IMR-90 (cell line): ENCODE measurements at regions not wholly inside any gene's neighbourhood (a gene's known extent, or its start where the extent isn't known, plus 50 kb on each side); places are given as distances from the start of the nearest gene placed in this dataset.

ENCODE experiments used
- ATAC-seq: fragments of 200-7000 bp; cut with Tn5 transposase; 2 replicates; pipeline ENCODE4 v1.9.1; 2020; ENCODE audit warnings: low read depth, mild to moderate bottlenecking, moderate library complexity
- BruUV-seq: library from RNA; stranded (reverse); fragments of 400-500 nt; replicated peaks from 2 replicates; lab custom pipeline; 2021; lab: Mats Ljungman, UMichigan
- CTCF ChIA-PET: fragments of 300-600 bp; formaldehyde crosslinking; extraction: SDS; loops from one replicate; lab custom pipeline; 2021; ENCODE audit warnings: antibody characterized with exemption; lab: Yijun Ruan, JAX
- POLR2A ChIA-PET: fragments of 300-600 bp; sonication (Branson Sonifier 250); formaldehyde crosslinking; loops from one replicate; lab custom pipeline; 2022; ENCODE audit warnings: antibody characterized with exemption; ENCODE audit not compliant: unreplicated experiment; lab: Charles Lee
- DNase-seq: peaks from one replicate; pipeline ENCODE4 v3.0.0; 2013
- H2AFZ ChIP-seq: replicated peaks from 2 replicates; pipeline ENCODE3; 2013; ENCODE audit warnings: low read length, mild to moderate bottlenecking; ENCODE audit not compliant: poor library complexity
- H2AK5ac ChIP-seq: 2 replicates; pipeline ENCODE4 v1.6.1; 2013; ENCODE audit warnings: low read depth, low read length, inconsistent platforms
- H2AK9ac ChIP-seq: replicated peaks from 2 replicates; pipeline ENCODE3; 2013; ENCODE audit warnings: mild to moderate bottlenecking, low read depth, low read length, moderate library complexity; ENCODE audit not compliant: poor library complexity
- H2BK120ac ChIP-seq: 2 replicates; pipeline ENCODE4 v1.6.1; 2013; ENCODE audit warnings: low read depth, low read length, inconsistent platforms
- H2BK15ac ChIP-seq: 3 replicates; pipeline ENCODE4 v1.6.1; 2013; ENCODE audit warnings: low read depth, low read length, inconsistent platforms
- H2BK20ac ChIP-seq: 2 replicates; pipeline ENCODE4 v1.6.1; 2013; ENCODE audit warnings: low read depth, mild to moderate bottlenecking, inconsistent platforms, low read length, moderate library complexity
- H2BK5ac ChIP-seq: 2 replicates; pipeline ENCODE4 v1.6.1; 2013; ENCODE audit warnings: mild to moderate bottlenecking, low read depth, low read length, inconsistent platforms; ENCODE audit not compliant: poor library complexity, severe bottlenecking
- H3K14ac ChIP-seq: replicated peaks from 2 replicates; pipeline ENCODE4 v1.6.1; 2013; ENCODE audit warnings: low read depth, low read length, inconsistent platforms
- H3K18ac ChIP-seq: 2 replicates; pipeline ENCODE4 v1.6.1; 2013; ENCODE audit warnings: low read depth, low read length, control low read depth
- H3K23ac ChIP-seq: 2 replicates; pipeline ENCODE4 v1.6.1; 2013; ENCODE audit warnings: low read depth, low read length, inconsistent platforms
- H3K27ac ChIP-seq: 2 replicates; pipeline ENCODE4 v1.5.1; 2013; ENCODE audit warnings: mild to moderate bottlenecking, control low read depth, low read length; ENCODE audit not compliant: insufficient read depth
- H3K27me3 ChIP-seq: 2 replicates; pipeline ENCODE4 v1.6.1; 2013; ENCODE audit warnings: low read length; ENCODE audit not compliant: control insufficient read depth, insufficient read depth
- H3K36me3 ChIP-seq: 2 replicates; pipeline ENCODE4 v1.6.1; 2013; ENCODE audit warnings: low read length, mixed read lengths; ENCODE audit not compliant: control insufficient read depth, insufficient read depth
- H3K4ac ChIP-seq: 2 replicates; pipeline ENCODE4 v1.6.1; 2013; ENCODE audit warnings: low read depth, low read length, inconsistent platforms
- H3K4me1 ChIP-seq: 2 replicates; pipeline ENCODE4 v1.6.1; 2013; ENCODE audit warnings: low read length, mixed read lengths; ENCODE audit not compliant: control insufficient read depth, insufficient read depth
- H3K4me2 ChIP-seq: 2 replicates; pipeline ENCODE4 v1.6.1; 2013; ENCODE audit warnings: low read depth, mild to moderate bottlenecking, control low read depth, low read length, moderate library complexity
- H3K4me3 ChIP-seq: 2 replicates; pipeline ENCODE4 v1.5.1; 2013; ENCODE audit warnings: low read depth, mild to moderate bottlenecking, control low read depth, low read length, moderate library complexity; ENCODE audit not compliant: insufficient read depth
- H3K56ac ChIP-seq: 2 replicates; pipeline ENCODE4 v1.6.1; 2013; ENCODE audit warnings: low read length, inconsistent platforms; ENCODE audit not compliant: insufficient read depth; ENCODE audit errors: extremely low read depth
- H3K79me1 ChIP-seq, 2 experiments: 2 replicates each; pipeline ENCODE4 v1.6.1; 2013; ENCODE audit warnings: low read length in 2 of 2, inconsistent platforms in 1 of 2, low read depth in 1 of 2
- H3K9ac ChIP-seq: 2 replicates; pipeline ENCODE4 v1.6.1; 2013; ENCODE audit warnings: low read depth, low read length, control low read depth
- H3K9me1 ChIP-seq: 2 replicates; pipeline ENCODE4 v1.6.1; 2013; ENCODE audit warnings: low read length, inconsistent platforms; ENCODE audit not compliant: insufficient read depth
- H3K9me3 ChIP-seq: 2 replicates; pipeline ENCODE4 v1.6.1; 2013; ENCODE audit warnings: low read length; ENCODE audit not compliant: control insufficient read depth, insufficient read depth
- H4K20me1 ChIP-seq: 2 replicates; pipeline ENCODE4 v1.6.1; 2013; ENCODE audit warnings: low read length, inconsistent platforms; ENCODE audit not compliant: insufficient read depth
- H4K5ac ChIP-seq: 2 replicates; pipeline ENCODE4 v1.6.1; 2013; ENCODE audit warnings: mild to moderate bottlenecking, low read depth, low read length, control low read depth
- H4K8ac ChIP-seq, 2 experiments: 2 replicates each; pipeline ENCODE4 v1.6.1; 2013; ENCODE audit warnings: low read depth in 2 of 2, low read length in 2 of 2, control low read depth in 1 of 2, inconsistent platforms in 1 of 2
- H4K91ac ChIP-seq: 2 replicates; pipeline ENCODE4 v1.6.1; 2013; ENCODE audit warnings: low read depth, low read length, inconsistent platforms; ENCODE audit not compliant: insufficient read depth
- BHLHE40 ChIP-seq: fragments of 150-350 bp; IDR thresholded peaks from 2 replicates; pipeline ENCODE4 v1.6.1; 2016; ENCODE audit warnings: mild to moderate bottlenecking, low read depth, low read length
- CHD1 ChIP-seq: IDR thresholded peaks from 2 replicates; pipeline ENCODE4 v1.6.1; 2012; ENCODE audit warnings: low read depth, low read length, improper control_type of control experiment
- MXI1 ChIP-seq: IDR thresholded peaks from 2 replicates; pipeline ENCODE4 v1.6.1; 2012; ENCODE audit warnings: low read depth, mild to moderate bottlenecking, low read length, moderate library complexity, borderline replicate concordance
- NFE2L2 ChIP-seq: fragments of 150-350 bp; IDR thresholded peaks from 2 replicates; pipeline ENCODE4 v1.6.1; 2016; ENCODE audit warnings: low read depth, mild to moderate bottlenecking, low read length
- POLR2A ChIP-seq: IDR thresholded peaks from 2 replicates; pipeline ENCODE4 v1.6.1; 2012; ENCODE audit warnings: mild to moderate bottlenecking, low read depth, low read length
- RAD21 ChIP-seq: IDR thresholded peaks from 2 replicates; pipeline ENCODE4 v1.6.1; 2012; ENCODE audit warnings: low read length, improper control_type of control experiment
- RCOR1 ChIP-seq: IDR thresholded peaks from 2 replicates; pipeline ENCODE4 v1.6.1; 2012; ENCODE audit warnings: mild to moderate bottlenecking, low read length, improper control_type of control experiment; ENCODE audit not compliant: insufficient replicate concordance
- RFX5 ChIP-seq: IDR thresholded peaks from 2 replicates; pipeline ENCODE4 v1.8.0; 2012; ENCODE audit warnings: low read depth, mild to moderate bottlenecking, low read length, moderate library complexity
- WGBS, 2 experiments: methylation state at CpG; one replicate each; pipeline versions ENCODE4 v1.1.5 to v1.1.7; 2013; ENCODE audit warnings: missing lambda C conversion rate in 2 of 2; ENCODE audit not compliant: insufficient read length in 1 of 2; ENCODE audit errors: extremely low coverage in 2 of 2; 5-methylcytosine and 5-hydroxymethylcytosine counted together
- dilution Hi-C: fragments of 300-500 bp; cut with HindIII; formaldehyde crosslinking; loops from one replicate; pipeline ENCODE4 v1.14.3; 2018; ENCODE audit warnings: low sequenced_read_pairs; ENCODE audit not compliant: unreplicated experiment
- in situ Hi-C: fragments of 300-500 bp; cut with MboI; formaldehyde crosslinking; loops from 3 replicates; pipeline ENCODE4 v1.14.3; 2019; ENCODE audit warnings: low sequenced_read_pairs, inconsistent platforms, mixed read lengths
- intact Hi-C: fragments of 100-400 bp; cut with micrococcal nuclease; formaldehyde crosslinking; loops from 2 replicates; pipeline ENCODE4 v1.10.0; 2022
- TF ChIP-seq, protein P1 (sequence below): fragments of 150-350 bp; IDR thresholded peaks from 2 replicates; pipeline ENCODE4 v1.6.1; 2016; ENCODE audit warnings: low read depth, mild to moderate bottlenecking, low read length, moderate library complexity, borderline replicate concordance
- TF ChIP-seq, protein P2 (sequence below): conservative IDR thresholded peaks from 2 replicates; pipeline ENCODE4 v1.5.1; 2012; ENCODE audit warnings: mild to moderate bottlenecking, low read depth, low read length, improper control_type of control experiment
- TF ChIP-seq, protein P3 (sequence below): fragments of 150-350 bp; IDR thresholded peaks from 2 replicates; pipeline ENCODE4 v1.6.1; 2017; ENCODE audit warnings: mild to moderate bottlenecking, antibody characterized with exemption, low read length, low read depth

DNA sequence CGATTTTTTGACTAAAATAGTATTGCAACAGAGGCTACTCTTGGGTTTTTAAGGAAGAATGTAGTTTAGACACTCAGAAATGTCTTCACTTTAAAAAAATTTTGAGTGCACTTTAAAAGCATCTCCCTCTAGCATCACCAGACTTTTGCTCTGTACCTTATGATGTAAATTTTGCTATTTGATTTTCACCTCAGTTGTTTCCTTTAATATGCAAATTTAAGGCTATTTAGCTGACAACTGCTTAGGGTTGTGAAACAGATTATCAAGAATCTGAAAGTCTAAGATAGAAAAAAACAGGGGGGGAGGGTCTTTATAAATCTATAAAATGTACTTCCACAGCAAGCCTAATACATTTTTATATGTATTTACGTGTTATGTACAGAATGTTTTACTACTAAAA, 92.9 kb upstream of the USP38 start:
- H3K4me2 ChIP-seq = no peak overlapping the region
- H3K4ac ChIP-seq = no peak overlapping the region
- BruUV-seq = no TSS peak
- H3K27me3 ChIP-seq = no peaks in the 10 kb centered on the region
- H3K79me1 ChIP-seq = no peaks in the 10 kb centered on the region
- no peaks in the 10 kb centered on the region for H3K9me3 ChIP-seq
- H4K5ac ChIP-seq = no peak overlapping the region
- H4K8ac ChIP-seq = no peak overlapping the region
- H2BK5ac ChIP-seq = no peak overlapping the region
- no peak overlapping the region for H3K23ac ChIP-seq
- no peak overlapping the region for H2BK20ac ChIP-seq
- no peak overlapping the region for H3K14ac ChIP-seq
- TF ChIP-seq POLR2A = no peak
- TF ChIP-seq NFE2L2 = no peak
- TF ChIP-seq MXI1 = no peak
- no peak for TF ChIP-seq RAD21
- no peak for TF ChIP-seq BHLHE40
- no peak for TF ChIP-seq RCOR1
- no peak for TF ChIP-seq CHD1
- TF ChIP-seq, protein P1, sequence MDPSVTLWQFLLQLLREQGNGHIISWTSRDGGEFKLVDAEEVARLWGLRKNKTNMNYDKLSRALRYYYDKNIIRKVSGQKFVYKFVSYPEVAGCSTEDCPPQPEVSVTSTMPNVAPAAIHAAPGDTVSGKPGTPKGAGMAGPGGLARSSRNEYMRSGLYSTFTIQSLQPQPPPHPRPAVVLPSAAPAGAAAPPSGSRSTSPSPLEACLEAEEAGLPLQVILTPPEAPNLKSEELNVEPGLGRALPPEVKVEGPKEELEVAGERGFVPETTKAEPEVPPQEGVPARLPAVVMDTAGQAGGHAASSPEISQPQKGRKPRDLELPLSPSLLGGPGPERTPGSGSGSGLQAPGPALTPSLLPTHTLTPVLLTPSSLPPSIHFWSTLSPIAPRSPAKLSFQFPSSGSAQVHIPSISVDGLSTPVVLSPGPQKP = no peak
- TF ChIP-seq RFX5 = no peak
- TF ChIP-seq, protein P2, sequence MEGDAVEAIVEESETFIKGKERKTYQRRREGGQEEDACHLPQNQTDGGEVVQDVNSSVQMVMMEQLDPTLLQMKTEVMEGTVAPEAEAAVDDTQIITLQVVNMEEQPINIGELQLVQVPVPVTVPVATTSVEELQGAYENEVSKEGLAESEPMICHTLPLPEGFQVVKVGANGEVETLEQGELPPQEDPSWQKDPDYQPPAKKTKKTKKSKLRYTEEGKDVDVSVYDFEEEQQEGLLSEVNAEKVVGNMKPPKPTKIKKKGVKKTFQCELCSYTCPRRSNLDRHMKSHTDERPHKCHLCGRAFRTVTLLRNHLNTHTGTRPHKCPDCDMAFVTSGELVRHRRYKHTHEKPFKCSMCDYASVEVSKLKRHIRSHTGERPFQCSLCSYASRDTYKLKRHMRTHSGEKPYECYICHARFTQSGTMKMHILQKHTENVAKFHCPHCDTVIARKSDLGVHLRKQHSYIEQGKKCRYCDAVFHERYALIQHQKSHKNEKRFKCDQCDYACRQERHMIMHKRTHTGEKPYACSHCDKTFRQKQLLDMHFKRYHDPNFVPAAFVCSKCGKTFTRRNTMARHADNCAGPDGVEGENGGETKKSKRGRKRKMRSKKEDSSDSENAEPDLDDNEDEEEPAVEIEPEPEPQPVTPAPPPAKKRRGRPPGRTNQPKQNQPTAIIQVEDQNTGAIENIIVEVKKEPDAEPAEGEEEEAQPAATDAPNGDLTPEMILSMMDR = no peak
- TF ChIP-seq, protein P3, sequence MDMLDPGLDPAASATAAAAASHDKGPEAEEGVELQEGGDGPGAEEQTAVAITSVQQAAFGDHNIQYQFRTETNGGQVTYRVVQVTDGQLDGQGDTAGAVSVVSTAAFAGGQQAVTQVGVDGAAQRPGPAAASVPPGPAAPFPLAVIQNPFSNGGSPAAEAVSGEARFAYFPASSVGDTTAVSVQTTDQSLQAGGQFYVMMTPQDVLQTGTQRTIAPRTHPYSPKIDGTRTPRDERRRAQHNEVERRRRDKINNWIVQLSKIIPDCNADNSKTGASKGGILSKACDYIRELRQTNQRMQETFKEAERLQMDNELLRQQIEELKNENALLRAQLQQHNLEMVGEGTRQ = no peak
- H3K56ac ChIP-seq = no peak overlapping the region
- no peaks in the 10 kb centered on the region for H3K4me1 ChIP-seq
- H3K27ac ChIP-seq = no peak overlapping the region
- H3K9me1 ChIP-seq = no peaks in the 10 kb centered on the region
- no peak overlapping the region for H2AK5ac ChIP-seq
- no peak for ATAC-seq
- dilution Hi-C loops = no loop called here
- WGBS, 2 experiments = no CpG with 5 or more reads among the region's 2 CpGs
- no peaks in the 10 kb centered on the region for H3K36me3 ChIP-seq
- no peak overlapping the region for H2AK9ac ChIP-seq
- H3K18ac ChIP-seq = no peak overlapping the region
- in situ Hi-C loops = loop anchor here (25.0 kb wide), 1 partner anchor 1930 kb away; no protein-coding TSS in a partner anchor
- intact Hi-C loops = no loop called here
- no peak overlapping the region for H4K91ac ChIP-seq
- no peak overlapping the region for H3K9ac ChIP-seq
- DNase-seq = no peak
- POLR2A ChIA-PET = no interaction called here
- H4K20me1 ChIP-seq = no peaks in the 10 kb centered on the region
- no peak overlapping the region for H3K4me3 ChIP-seq
- no peak overlapping the region for H2BK120ac ChIP-seq
- H2AFZ ChIP-seq = no peak overlapping the region
- CTCF ChIA-PET = interaction anchor here (0.7 kb wide), 1 partner anchor 295 kb away, joined by 3 read pairs; no protein-coding TSS in a partner anchor
- no peak overlapping the region for H2BK15ac ChIP-seq
